ENCODE measurements at regions not wholly inside any gene's neighbourhood (a gene's known extent, or its start where the extent isn't known, plus 50 kb on each side); places are given as distances from the start of the nearest gene placed in this dataset.

GRCh38 chr4:34176609-34177008 is 2067.7 kb downstream of the ARAP2 start:
- intact Hi-C loops (cut with micrococcal nuclease; ENCODE audit: unreplicated experiment) (no loop called here), in situ Hi-C loops (cut with HindIII; ENCODE audit: low pct_unique_long_range_greater_than_20kb, low sequenced_read_pairs) (no loop called here)
- Histone ChIP-seq H3K27me3 (ENCODE audit: control insufficient read depth, insufficient read depth, low read length) (no peaks in the 10 kb centered on the region), H3K9me3 (ENCODE audit: control insufficient read depth, insufficient read depth, low read depth, low read length) (no peaks in the 10 kb centered on the region), H3K27ac (ENCODE audit: low read length) (no peak overlapping the region), H3K4me1 (ENCODE audit: control insufficient read depth, insufficient read depth, low read length) (no peaks in the 10 kb centered on the region), H3K4me3 (ENCODE audit: low read depth in 2 of 2, low read length in 2 of 2) (no peak overlapping the region), H3K36me3 (ENCODE audit: control insufficient read depth, insufficient read depth, low read length) (no peaks in the 10 kb centered on the region)
- DNase-seq (ENCODE audit: low read depth, low spot score) (no peak), ATAC-seq (no peak)
- CTCF ChIA-PET: no interaction called here
- TF ChIP-seq POLR2AphosphoS5 (IDR thresholded peaks at IDR 0.05; ENCODE audit: low read depth, low read length) (no peak), REST (IDR thresholded peaks at IDR 0.05; ENCODE audit: insufficient read depth in 1 of 2, low read depth in 2 of 2, low read length in 1 of 2) (no peak), TCF7L2 (IDR thresholded peaks at IDR 0.05; ENCODE audit: low read depth, low read length) (no peak), SIN3A (IDR thresholded peaks at IDR 0.05; ENCODE audit: borderline replicate concordance, insufficient read depth, low read depth, low read length) (no peak), CTCF (IDR thresholded peaks at IDR 0.05) (no peak)
- POLR2A ChIA-PET: no interaction called here
- no TSS peak for BruUV-seq (replicated peaks)

- no peak for TF ChIP-seq REST (IDR thresholded peaks at IDR 0.05; ENCODE audit: insufficient read depth in 1 of 2, low read depth in 2 of 2, low read length in 1 of 2)
- no peak for TF ChIP-seq TCF7L2 (IDR thresholded peaks at IDR 0.05; ENCODE audit: low read depth, low read length)
- H3K4me3 ChIP-seq (ENCODE audit: low read depth in 2 of 2, low read length in 2 of 2): no peak overlapping the region
- no peaks in the 10 kb centered on the region for H3K4me1 ChIP-seq (ENCODE audit: control insufficient read depth, insufficient read depth, low read length)
- no peaks in the 10 kb centered on the region for H3K27me3 ChIP-seq (ENCODE audit: control insufficient read depth, insufficient read depth, low read length)
- DNase-seq (ENCODE audit: low read depth, low spot score) (no peak), ATAC-seq (no peak)
- POLR2A ChIA-PET: no interaction called here
- CTCF ChIA-PET: interaction anchor here (0.6 kb wide), 1 partner anchor 31 kb away, joined by 3 read pairs; no protein-coding TSS in a partner anchor
- no peak overlapping the region for H3K27ac ChIP-seq (ENCODE audit: low read length)
- intact Hi-C loops (cut with micrococcal nuclease; ENCODE audit: unreplicated experiment): no loop called here
- BruUV-seq (replicated peaks): no TSS peak
- in situ Hi-C loops (cut with HindIII; ENCODE audit: low pct_unique_long_range_greater_than_20kb, low sequenced_read_pairs): no loop called here
- H3K36me3 ChIP-seq (ENCODE audit: control insufficient read depth, insufficient read depth, low read length): no peaks in the 10 kb centered on the region
- H3K9me3 ChIP-seq (ENCODE audit: control insufficient read depth, insufficient read depth, low read depth, low read length): no peaks in the 10 kb centered on the region
Observed at GRCh38 chr4:34178476-34178875, 2065.8 kb downstream of the ARAP2 start.

Measured in Panc1 (cell line).